ENCODE measurements at regions not wholly inside any gene's neighbourhood (a gene's known extent, or its start where the extent isn't known, plus 50 kb on each side); places are given as distances from the start of the nearest gene placed in this dataset.

- TF ChIP-seq TCF7L2 (IDR thresholded peaks at IDR 0.05; ENCODE audit: low read depth, low read length) = no peak
- no peak for TF ChIP-seq ZNF414 (CRISPR knock-in tag; IDR thresholded peaks at IDR 0.05)
- no peak for TF ChIP-seq SP2 (CRISPR knock-in tag; IDR thresholded peaks at IDR 0.05)
- no peak for TF ChIP-seq MAX (IDR thresholded peaks at IDR 0.05)
- no peak for TF ChIP-seq ARID2 (CRISPR knock-in tag; IDR thresholded peaks at IDR 0.05; ENCODE audit: borderline replicate concordance)
- TF ChIP-seq ZNF431 (CRISPR knock-in tag; IDR thresholded peaks at IDR 0.05; ENCODE audit: borderline replicate concordance, low read depth) = no peak
- no peak for TF ChIP-seq MLX (CRISPR knock-in tag; IDR thresholded peaks at IDR 0.05)
- TF ChIP-seq ZNF274 (CRISPR knock-in tag; IDR thresholded peaks at IDR 0.05) = no peak
- TF ChIP-seq HCFC1 (IDR thresholded peaks at IDR 0.05; ENCODE audit: low read depth, low read length) = no peak
- TF ChIP-seq CTCF (CRISPR knock-in tag; IDR thresholded peaks at IDR 0.05) = no peak
- TF ChIP-seq PAF1 (CRISPR knock-in tag; IDR thresholded peaks at IDR 0.05) = no peak
Observed at GRCh38 chrX:103151799-103152198, 58.9 kb upstream of the NXF3 start.
